IMR-90 (cell line): ENCODE measurements at regions not wholly inside any gene's neighbourhood (a gene's known extent, or its start where the extent isn't known, plus 50 kb on each side); places are given as distances from the start of the nearest gene placed in this dataset.

Source experiments
- ATAC-seq: fragments of 200-7000 bp; cut with Tn5 transposase; 2 replicates; pipeline ENCODE4 v1.9.1; 2020; ENCODE audit warnings: low read depth, mild to moderate bottlenecking, moderate library complexity
- BruUV-seq: library from RNA; stranded (reverse); fragments of 400-500 nt; replicated peaks from 2 replicates; lab custom pipeline; 2021; lab: Mats Ljungman, UMichigan
- CTCF ChIA-PET: fragments of 300-600 bp; formaldehyde crosslinking; extraction: SDS; loops from one replicate; lab custom pipeline; 2021; ENCODE audit warnings: antibody characterized with exemption; lab: Yijun Ruan, JAX
- POLR2A ChIA-PET: fragments of 300-600 bp; sonication (Branson Sonifier 250); formaldehyde crosslinking; loops from one replicate; lab custom pipeline; 2022; ENCODE audit warnings: antibody characterized with exemption; ENCODE audit not compliant: unreplicated experiment; lab: Charles Lee
- DNase-seq: peaks from one replicate; pipeline ENCODE4 v3.0.0; 2013
- H2AFZ ChIP-seq: replicated peaks from 2 replicates; pipeline ENCODE3; 2013; ENCODE audit warnings: low read length, mild to moderate bottlenecking; ENCODE audit not compliant: poor library complexity
- H2AK5ac ChIP-seq: 2 replicates; pipeline ENCODE4 v1.6.1; 2013; ENCODE audit warnings: low read depth, low read length, inconsistent platforms
- H2AK9ac ChIP-seq: replicated peaks from 2 replicates; pipeline ENCODE3; 2013; ENCODE audit warnings: mild to moderate bottlenecking, low read depth, low read length, moderate library complexity; ENCODE audit not compliant: poor library complexity
- H2BK120ac ChIP-seq: 2 replicates; pipeline ENCODE4 v1.6.1; 2013; ENCODE audit warnings: low read depth, low read length, inconsistent platforms
- H2BK15ac ChIP-seq: 3 replicates; pipeline ENCODE4 v1.6.1; 2013; ENCODE audit warnings: low read depth, low read length, inconsistent platforms
- H2BK20ac ChIP-seq: 2 replicates; pipeline ENCODE4 v1.6.1; 2013; ENCODE audit warnings: low read depth, mild to moderate bottlenecking, inconsistent platforms, low read length, moderate library complexity
- H2BK5ac ChIP-seq: 2 replicates; pipeline ENCODE4 v1.6.1; 2013; ENCODE audit warnings: mild to moderate bottlenecking, low read depth, low read length, inconsistent platforms; ENCODE audit not compliant: poor library complexity, severe bottlenecking
- H3K14ac ChIP-seq: replicated peaks from 2 replicates; pipeline ENCODE4 v1.6.1; 2013; ENCODE audit warnings: low read depth, low read length, inconsistent platforms
- H3K18ac ChIP-seq: 2 replicates; pipeline ENCODE4 v1.6.1; 2013; ENCODE audit warnings: low read depth, low read length, control low read depth
- H3K23ac ChIP-seq: 2 replicates; pipeline ENCODE4 v1.6.1; 2013; ENCODE audit warnings: low read depth, low read length, inconsistent platforms
- H3K27ac ChIP-seq: 2 replicates; pipeline ENCODE4 v1.5.1; 2013; ENCODE audit warnings: mild to moderate bottlenecking, control low read depth, low read length; ENCODE audit not compliant: insufficient read depth
- H3K27me3 ChIP-seq: 2 replicates; pipeline ENCODE4 v1.6.1; 2013; ENCODE audit warnings: low read length; ENCODE audit not compliant: control insufficient read depth, insufficient read depth
- H3K36me3 ChIP-seq: 2 replicates; pipeline ENCODE4 v1.6.1; 2013; ENCODE audit warnings: low read length, mixed read lengths; ENCODE audit not compliant: control insufficient read depth, insufficient read depth
- H3K4ac ChIP-seq: 2 replicates; pipeline ENCODE4 v1.6.1; 2013; ENCODE audit warnings: low read depth, low read length, inconsistent platforms
- H3K4me1 ChIP-seq: 2 replicates; pipeline ENCODE4 v1.6.1; 2013; ENCODE audit warnings: low read length, mixed read lengths; ENCODE audit not compliant: control insufficient read depth, insufficient read depth
- H3K4me2 ChIP-seq: 2 replicates; pipeline ENCODE4 v1.6.1; 2013; ENCODE audit warnings: low read depth, mild to moderate bottlenecking, control low read depth, low read length, moderate library complexity
- H3K4me3 ChIP-seq: 2 replicates; pipeline ENCODE4 v1.5.1; 2013; ENCODE audit warnings: low read depth, mild to moderate bottlenecking, control low read depth, low read length, moderate library complexity; ENCODE audit not compliant: insufficient read depth
- H3K56ac ChIP-seq: 2 replicates; pipeline ENCODE4 v1.6.1; 2013; ENCODE audit warnings: low read length, inconsistent platforms; ENCODE audit not compliant: insufficient read depth; ENCODE audit errors: extremely low read depth
- H3K79me1 ChIP-seq, 2 experiments: 2 replicates each; pipeline ENCODE4 v1.6.1; 2013; ENCODE audit warnings: low read length in 2 of 2, inconsistent platforms in 1 of 2, low read depth in 1 of 2
- H3K9ac ChIP-seq: 2 replicates; pipeline ENCODE4 v1.6.1; 2013; ENCODE audit warnings: low read depth, low read length, control low read depth
- H3K9me1 ChIP-seq: 2 replicates; pipeline ENCODE4 v1.6.1; 2013; ENCODE audit warnings: low read length, inconsistent platforms; ENCODE audit not compliant: insufficient read depth
- H3K9me3 ChIP-seq: 2 replicates; pipeline ENCODE4 v1.6.1; 2013; ENCODE audit warnings: low read length; ENCODE audit not compliant: control insufficient read depth, insufficient read depth
- H4K20me1 ChIP-seq: 2 replicates; pipeline ENCODE4 v1.6.1; 2013; ENCODE audit warnings: low read length, inconsistent platforms; ENCODE audit not compliant: insufficient read depth
- H4K5ac ChIP-seq: 2 replicates; pipeline ENCODE4 v1.6.1; 2013; ENCODE audit warnings: mild to moderate bottlenecking, low read depth, low read length, control low read depth
- H4K8ac ChIP-seq, 2 experiments: 2 replicates each; pipeline ENCODE4 v1.6.1; 2013; ENCODE audit warnings: low read depth in 2 of 2, low read length in 2 of 2, control low read depth in 1 of 2, inconsistent platforms in 1 of 2
- H4K91ac ChIP-seq: 2 replicates; pipeline ENCODE4 v1.6.1; 2013; ENCODE audit warnings: low read depth, low read length, inconsistent platforms; ENCODE audit not compliant: insufficient read depth
- BHLHE40 ChIP-seq: fragments of 150-350 bp; IDR thresholded peaks from 2 replicates; pipeline ENCODE4 v1.6.1; 2016; ENCODE audit warnings: mild to moderate bottlenecking, low read depth, low read length
- CEBPB ChIP-seq: IDR thresholded peaks from 2 replicates; pipeline ENCODE4 v1.6.1; 2012; ENCODE audit warnings: low read depth, low read length, improper control_type of control experiment
- CHD1 ChIP-seq: IDR thresholded peaks from 2 replicates; pipeline ENCODE4 v1.6.1; 2012; ENCODE audit warnings: low read depth, low read length, improper control_type of control experiment
- CTCF ChIP-seq: conservative IDR thresholded peaks from 2 replicates; pipeline ENCODE4 v1.5.1; 2012; ENCODE audit warnings: mild to moderate bottlenecking, low read depth, low read length, improper control_type of control experiment
- FOS ChIP-seq: fragments of 150-350 bp; IDR thresholded peaks from 2 replicates; pipeline ENCODE4 v1.6.1; 2016; ENCODE audit warnings: low read depth, low read length
- MAFK ChIP-seq: IDR thresholded peaks from 2 replicates; pipeline ENCODE4 v1.6.1; 2012; ENCODE audit warnings: low read depth, low read length, improper control_type of control experiment
- MAZ ChIP-seq: IDR thresholded peaks from 2 replicates; pipeline ENCODE4 v1.6.1; 2012; ENCODE audit warnings: low read depth, mild to moderate bottlenecking, low read length, improper control_type of control experiment, moderate library complexity, borderline replicate concordance
- MXI1 ChIP-seq: IDR thresholded peaks from 2 replicates; pipeline ENCODE4 v1.6.1; 2012; ENCODE audit warnings: low read depth, mild to moderate bottlenecking, low read length, moderate library complexity, borderline replicate concordance
- NFE2L2 ChIP-seq: fragments of 150-350 bp; IDR thresholded peaks from 2 replicates; pipeline ENCODE4 v1.6.1; 2016; ENCODE audit warnings: low read depth, mild to moderate bottlenecking, low read length
- POLR2A ChIP-seq: IDR thresholded peaks from 2 replicates; pipeline ENCODE4 v1.6.1; 2012; ENCODE audit warnings: mild to moderate bottlenecking, low read depth, low read length
- RAD21 ChIP-seq: IDR thresholded peaks from 2 replicates; pipeline ENCODE4 v1.6.1; 2012; ENCODE audit warnings: low read length, improper control_type of control experiment
- RCOR1 ChIP-seq: IDR thresholded peaks from 2 replicates; pipeline ENCODE4 v1.6.1; 2012; ENCODE audit warnings: mild to moderate bottlenecking, low read length, improper control_type of control experiment; ENCODE audit not compliant: insufficient replicate concordance
- RFX5 ChIP-seq: IDR thresholded peaks from 2 replicates; pipeline ENCODE4 v1.8.0; 2012; ENCODE audit warnings: low read depth, mild to moderate bottlenecking, low read length, moderate library complexity
- SMC3 ChIP-seq: fragments of 150-350 bp; IDR thresholded peaks from 2 replicates; pipeline ENCODE4 v1.6.1; 2016; ENCODE audit warnings: low read depth, mild to moderate bottlenecking, antibody characterized with exemption, low read length, moderate library complexity
- WGBS, 2 experiments: methylation state at CpG; one replicate each; pipeline versions ENCODE4 v1.1.5 to v1.1.7; 2013; ENCODE audit warnings: missing lambda C conversion rate in 2 of 2; ENCODE audit not compliant: insufficient read length in 1 of 2; ENCODE audit errors: extremely low coverage in 2 of 2; 5-methylcytosine and 5-hydroxymethylcytosine counted together
- dilution Hi-C: fragments of 300-500 bp; cut with HindIII; formaldehyde crosslinking; loops from one replicate; pipeline ENCODE4 v1.14.3; 2018; ENCODE audit warnings: low sequenced_read_pairs; ENCODE audit not compliant: unreplicated experiment
- in situ Hi-C: fragments of 300-500 bp; cut with MboI; formaldehyde crosslinking; loops from 3 replicates; pipeline ENCODE4 v1.14.3; 2019; ENCODE audit warnings: low sequenced_read_pairs, inconsistent platforms, mixed read lengths
- intact Hi-C: fragments of 100-400 bp; cut with micrococcal nuclease; formaldehyde crosslinking; loops from 2 replicates; pipeline ENCODE4 v1.10.0; 2022
- TF ChIP-seq, protein P1 (sequence below): fragments of 150-350 bp; IDR thresholded peaks from 2 replicates; pipeline ENCODE4 v1.6.1; 2016; ENCODE audit warnings: low read depth, mild to moderate bottlenecking, low read length, moderate library complexity, borderline replicate concordance
- TF ChIP-seq, protein P2 (sequence below): fragments of 150-350 bp; IDR thresholded peaks from 2 replicates; pipeline ENCODE4 v1.6.1; 2017; ENCODE audit warnings: mild to moderate bottlenecking, antibody characterized with exemption, low read length, low read depth

DNA sequence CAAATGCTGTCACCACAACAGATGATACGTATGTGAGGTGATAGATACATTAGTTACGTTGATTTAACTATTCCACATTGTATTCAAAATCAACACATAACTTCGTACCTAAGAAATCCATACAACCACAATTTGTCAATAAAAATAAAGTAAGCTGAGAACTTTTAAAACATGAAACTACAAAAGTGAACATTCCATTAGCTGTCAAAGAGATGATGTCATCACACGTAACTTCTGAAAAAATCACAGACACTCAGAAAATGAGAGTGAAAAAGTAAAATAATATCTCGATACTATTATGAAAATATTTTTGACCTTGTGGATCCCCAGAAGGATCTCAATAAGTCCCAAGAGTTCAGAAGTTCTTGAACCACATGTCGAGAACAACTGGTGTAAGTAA, 161.6 kb upstream of the GALNT13 start:
- in situ Hi-C loops (no loop called here), intact Hi-C loops (no loop called here), dilution Hi-C loops (no loop called here)
- Histone ChIP-seq H4K8ac (no peak overlapping the region), H4K20me1 (no peaks in the 10 kb centered on the region), H2BK15ac (no peak overlapping the region), H2AK5ac (no peak overlapping the region), H3K4ac (no peak overlapping the region), H3K56ac (no peak overlapping the region), H3K36me3 (no peaks in the 10 kb centered on the region), H3K27me3 (no peaks in the 10 kb centered on the region), H3K18ac (no peak overlapping the region), H4K5ac (no peak overlapping the region), H3K4me1 (no peaks in the 10 kb centered on the region), H3K23ac (no peak overlapping the region), H3K27ac (no peak overlapping the region), H2BK5ac (no peak overlapping the region), H2BK120ac (no peak overlapping the region), H3K9me3 (peaks cover 2% of the 10 kb centered on the region; the same call in 1 of the 2 replicates), H2AK9ac (no peak overlapping the region), H2BK20ac (no peak overlapping the region), H3K9me1 (no peaks in the 10 kb centered on the region), H3K14ac (no peak overlapping the region), H2AFZ (no peak overlapping the region), H3K79me1 (no peaks in the 10 kb centered on the region), H4K91ac (no peak overlapping the region), H3K4me2 (no peak overlapping the region), H3K9ac (no peak overlapping the region), H3K4me3 (no peak overlapping the region)
- POLR2A ChIA-PET: no interaction called here
- ATAC-seq: no peak
- no peak for TF ChIP-seq RAD21
- no peak for TF ChIP-seq SMC3
- TF ChIP-seq MAFK: no peak
- TF ChIP-seq CTCF: no peak
- no peak for TF ChIP-seq MXI1
- no peak for TF ChIP-seq FOS
- TF ChIP-seq BHLHE40: no peak
- no peak for TF ChIP-seq MAZ
- no peak for TF ChIP-seq CHD1
- no peak for TF ChIP-seq CEBPB
- TF ChIP-seq, protein P1, sequence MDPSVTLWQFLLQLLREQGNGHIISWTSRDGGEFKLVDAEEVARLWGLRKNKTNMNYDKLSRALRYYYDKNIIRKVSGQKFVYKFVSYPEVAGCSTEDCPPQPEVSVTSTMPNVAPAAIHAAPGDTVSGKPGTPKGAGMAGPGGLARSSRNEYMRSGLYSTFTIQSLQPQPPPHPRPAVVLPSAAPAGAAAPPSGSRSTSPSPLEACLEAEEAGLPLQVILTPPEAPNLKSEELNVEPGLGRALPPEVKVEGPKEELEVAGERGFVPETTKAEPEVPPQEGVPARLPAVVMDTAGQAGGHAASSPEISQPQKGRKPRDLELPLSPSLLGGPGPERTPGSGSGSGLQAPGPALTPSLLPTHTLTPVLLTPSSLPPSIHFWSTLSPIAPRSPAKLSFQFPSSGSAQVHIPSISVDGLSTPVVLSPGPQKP: no peak
- TF ChIP-seq NFE2L2: no peak
- no peak for TF ChIP-seq RFX5
- no peak for TF ChIP-seq RCOR1
- no peak for TF ChIP-seq POLR2A
- TF ChIP-seq, protein P2, sequence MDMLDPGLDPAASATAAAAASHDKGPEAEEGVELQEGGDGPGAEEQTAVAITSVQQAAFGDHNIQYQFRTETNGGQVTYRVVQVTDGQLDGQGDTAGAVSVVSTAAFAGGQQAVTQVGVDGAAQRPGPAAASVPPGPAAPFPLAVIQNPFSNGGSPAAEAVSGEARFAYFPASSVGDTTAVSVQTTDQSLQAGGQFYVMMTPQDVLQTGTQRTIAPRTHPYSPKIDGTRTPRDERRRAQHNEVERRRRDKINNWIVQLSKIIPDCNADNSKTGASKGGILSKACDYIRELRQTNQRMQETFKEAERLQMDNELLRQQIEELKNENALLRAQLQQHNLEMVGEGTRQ: no peak
- no peak for DNase-seq
- BruUV-seq: no TSS peak
- WGBS, 2 experiments: no CpG with 5 or more reads among the region's 6 CpGs
- CTCF ChIA-PET: no interaction called here
